HEK293 (cell line): ENCODE measurements at regions not wholly inside any gene's neighbourhood (a gene's known extent, or its start where the extent isn't known, plus 50 kb on each side); places are given as distances from the start of the nearest gene placed in this dataset.

Source experiments
- CTCF ChIP-seq: fragments of 450-650 bp; formaldehyde crosslinking; IDR thresholded peaks from 2 replicates; pipeline ENCODE4 v1.5.1; 2016; ENCODE audit warnings: missing biosample characterization, missing genetic modification characterization
- HOXD13 ChIP-seq: sonication (generic); formaldehyde crosslinking; IDR thresholded peaks from 2 replicates; pipeline ENCODE4 v1.8.0; 2022; ENCODE audit warnings: missing genetic modification reagents, borderline replicate concordance
- REST ChIP-seq: fragments of 450-650 bp; formaldehyde crosslinking; IDR thresholded peaks from 2 replicates; pipeline ENCODE4 v1.5.1; 2016; ENCODE audit warnings: missing biosample characterization, missing genetic modification characterization
- ZBTB20 ChIP-seq: fragments of 450-650 bp; formaldehyde crosslinking; IDR thresholded peaks from 2 replicates; pipeline ENCODE4 v1.5.1; 2016; ENCODE audit warnings: missing biosample characterization, missing genetic modification characterization
- ZFP41 ChIP-seq: fragments of 450-650 bp; formaldehyde crosslinking; IDR thresholded peaks from 2 replicates; pipeline ENCODE4 v1.5.1; 2016; ENCODE audit warnings: missing biosample characterization, missing genetic modification characterization, borderline replicate concordance
- ZNF175 ChIP-seq: fragments of 450-650 bp; formaldehyde crosslinking; IDR thresholded peaks from 2 replicates; pipeline ENCODE4 v1.5.1; 2016; ENCODE audit warnings: missing biosample characterization, missing genetic modification characterization
- ZNF248 ChIP-seq: fragments of 450-650 bp; formaldehyde crosslinking; IDR thresholded peaks from 2 replicates; pipeline ENCODE4 v1.5.1; 2017; ENCODE audit warnings: missing biosample characterization, missing genetic modification characterization
- ZNF341 ChIP-seq: fragments of 450-650 bp; formaldehyde crosslinking; IDR thresholded peaks from 2 replicates; pipeline ENCODE4; 2016; ENCODE audit warnings: low read depth, missing biosample characterization, missing genetic modification characterization
- ZNF558 ChIP-seq: fragments of 450-650 bp; formaldehyde crosslinking; IDR thresholded peaks from 2 replicates; pipeline ENCODE4 v1.5.1; 2016; ENCODE audit warnings: missing biosample characterization, missing genetic modification characterization
- ZNF624 ChIP-seq: fragments of 450-650 bp; formaldehyde crosslinking; IDR thresholded peaks from 2 replicates; pipeline ENCODE4 v1.5.1; 2017; ENCODE audit warnings: missing biosample characterization, missing genetic modification characterization
- ZNF707 ChIP-seq: fragments of 450-650 bp; formaldehyde crosslinking; IDR thresholded peaks from 2 replicates; pipeline ENCODE4 v1.5.1; 2016; ENCODE audit warnings: missing biosample characterization, missing genetic modification characterization
- ZNF837 ChIP-seq: fragments of 450-650 bp; formaldehyde crosslinking; IDR thresholded peaks from 2 replicates; pipeline ENCODE4 v1.5.1; 2016; ENCODE audit warnings: missing biosample characterization, missing genetic modification characterization

GRCh38 chr18:38007676-38008330 lies 442.2 kb upstream of the CELF4 start:
- TF ChIP-seq ZNF707 (no peak), CTCF (tag by site-specific recombination) (no peak), ZNF624 (tag by site-specific recombination) (no peak), ZNF248 (tag by site-specific recombination) (no peak), ZNF558 (tag by site-specific recombination) (no peak), ZNF837 (tag by site-specific recombination) (no peak), ZFP41 (tag by site-specific recombination) (no peak), ZBTB20 (no peak), HOXD13 (CRISPR knock-in tag) (no peak), ZNF175 (no peak), REST (tag by site-specific recombination) (no peak), ZNF341 (tag by site-specific recombination) (no peak)
